Esophagus muscularis mucosa (tissue), 4 donors: ENCODE measurements at regions not wholly inside any gene's neighbourhood (a gene's known extent, or its start where the extent isn't known, plus 50 kb on each side); places are given as distances from the start of the nearest gene placed in this dataset.

Experiments
- DNase-seq: peaks from one replicate; pipeline ENCODE4 v3.0.0-alpha.2; 2017; ENCODE audit errors: extremely low spot score
- H3K27ac ChIP-seq, 4 donors: fragments of 200-600 bp; sonication (generic); replicated peaks in 1 of 4; 1 replicate in 3 of 4; 2 replicates in 1 of 4; pipeline ENCODE4 v1.5.1; 2016 to 2019; ENCODE audit warnings: mild to moderate bottlenecking in 1 of 4
- H3K27me3 ChIP-seq, 4 donors: fragments of 200-600 bp; sonication (generic); one replicate each; pipeline versions ENCODE4 v1.5.1 to v1.6.0; 2016 to 2019
- H3K36me3 ChIP-seq, 4 donors: fragments of 200-600 bp; sonication (generic); one replicate each; pipeline ENCODE4 v1.5.1; 2016 to 2019
- H3K4me1 ChIP-seq, 4 donors: fragments of 200-600 bp; sonication (generic); one replicate each; pipeline ENCODE4 v1.5.1; 2016 to 2019
- H3K4me3 ChIP-seq, 4 donors: fragments of 200-600 bp; sonication (generic); 1 replicate in 2 of 4; 2 replicates in 2 of 4; pipeline ENCODE4 v1.5.1; 2016 to 2019; ENCODE audit warnings: mild to moderate bottlenecking in 4 of 4, moderate library complexity in 1 of 4
- H3K9me3 ChIP-seq, 4 donors: fragments of 200-600 bp; sonication (generic); 1 replicate in 3 of 4; 2 replicates in 1 of 4; pipeline ENCODE4 v1.5.1; 2016 to 2019
- EP300 ChIP-seq: sonication (generic); formaldehyde crosslinking; IDR thresholded peaks from one replicate; pipeline ENCODE4 v1.6.1; 2017; ENCODE audit warnings: antibody characterized with exemption
- POLR2A ChIP-seq: fragments of 450-650 bp; IDR thresholded peaks from one replicate; pipeline ENCODE4 v1.6.1; 2017; ENCODE audit warnings: antibody characterized with exemption, moderate library complexity, mild to moderate bottlenecking, low read depth
- POLR2AphosphoS5 ChIP-seq, 2 donors: sonication (generic); formaldehyde crosslinking; IDR thresholded peaks; one replicate each; pipeline ENCODE4 v1.6.1; 2017; ENCODE audit warnings: antibody characterized with exemption in 2 of 2
- whole genome bisulfite sequencing: methylation state at CpG from one replicate; pipeline ENCODE4 v1.1.5; 2018; 5-methylcytosine and 5-hydroxymethylcytosine counted together
- intact Hi-C: fragments of 100-400 bp; cut with DNase I; formaldehyde crosslinking; loops from one replicate; pipeline ENCODE4 v1.15.1; 2023
- TF ChIP-seq, protein P1 (sequence below), 3 experiments: fragments of 200-600 bp in 2 of 3; fragments of 450-650 bp in 1 of 3; sonication (generic) in 2 of 3; IDR thresholded peaks; one replicate each; pipeline ENCODE4 v1.5.1; 2017 to 2019; ENCODE audit warnings: antibody characterized with exemption in 3 of 3, mild to moderate bottlenecking in 2 of 3, moderate library complexity in 1 of 3

DNA sequence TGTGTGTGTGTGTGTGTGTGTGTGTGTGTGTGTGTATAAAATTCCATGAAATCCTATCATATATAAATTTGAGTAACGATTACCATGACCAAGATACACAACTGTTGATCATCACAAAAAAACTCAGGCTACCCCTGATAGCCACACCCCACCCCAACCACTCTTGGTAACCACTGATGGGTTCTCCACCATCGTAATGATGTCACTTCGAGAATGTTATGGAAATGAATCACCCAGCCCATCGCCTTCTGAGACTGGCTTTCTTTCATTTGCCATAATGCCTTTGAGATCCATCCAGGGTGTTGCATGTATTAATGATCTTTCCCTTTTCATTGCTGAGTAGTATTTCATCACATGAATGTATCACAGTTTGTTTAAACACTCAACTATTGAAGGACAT lies 496.0 kb downstream of the MIAT start:
- no peak for DNase-seq
- TF ChIP-seq, protein P1, sequence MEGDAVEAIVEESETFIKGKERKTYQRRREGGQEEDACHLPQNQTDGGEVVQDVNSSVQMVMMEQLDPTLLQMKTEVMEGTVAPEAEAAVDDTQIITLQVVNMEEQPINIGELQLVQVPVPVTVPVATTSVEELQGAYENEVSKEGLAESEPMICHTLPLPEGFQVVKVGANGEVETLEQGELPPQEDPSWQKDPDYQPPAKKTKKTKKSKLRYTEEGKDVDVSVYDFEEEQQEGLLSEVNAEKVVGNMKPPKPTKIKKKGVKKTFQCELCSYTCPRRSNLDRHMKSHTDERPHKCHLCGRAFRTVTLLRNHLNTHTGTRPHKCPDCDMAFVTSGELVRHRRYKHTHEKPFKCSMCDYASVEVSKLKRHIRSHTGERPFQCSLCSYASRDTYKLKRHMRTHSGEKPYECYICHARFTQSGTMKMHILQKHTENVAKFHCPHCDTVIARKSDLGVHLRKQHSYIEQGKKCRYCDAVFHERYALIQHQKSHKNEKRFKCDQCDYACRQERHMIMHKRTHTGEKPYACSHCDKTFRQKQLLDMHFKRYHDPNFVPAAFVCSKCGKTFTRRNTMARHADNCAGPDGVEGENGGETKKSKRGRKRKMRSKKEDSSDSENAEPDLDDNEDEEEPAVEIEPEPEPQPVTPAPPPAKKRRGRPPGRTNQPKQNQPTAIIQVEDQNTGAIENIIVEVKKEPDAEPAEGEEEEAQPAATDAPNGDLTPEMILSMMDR (IDR thresholded peaks at IDR 0.05): no peak
- no peak for TF ChIP-seq POLR2AphosphoS5 (IDR thresholded peaks at IDR 0.05)
- Histone ChIP-seq H3K27ac (no peak overlapping the region), H3K9me3 (no peaks in the 10 kb centered on the region), H3K36me3 (no peaks in the 10 kb centered on the region), H3K4me3 (no peak overlapping the region), H3K4me1 (peaks cover 0 to 12% (median 9%) of the 10 kb centered on the region in 4 donors), H3K27me3 (no peaks in the 10 kb centered on the region)
- WGBS: 96% methylated on average over 4 of the region's 4 CpGs
- intact Hi-C loops: no loop called here

DNA sequence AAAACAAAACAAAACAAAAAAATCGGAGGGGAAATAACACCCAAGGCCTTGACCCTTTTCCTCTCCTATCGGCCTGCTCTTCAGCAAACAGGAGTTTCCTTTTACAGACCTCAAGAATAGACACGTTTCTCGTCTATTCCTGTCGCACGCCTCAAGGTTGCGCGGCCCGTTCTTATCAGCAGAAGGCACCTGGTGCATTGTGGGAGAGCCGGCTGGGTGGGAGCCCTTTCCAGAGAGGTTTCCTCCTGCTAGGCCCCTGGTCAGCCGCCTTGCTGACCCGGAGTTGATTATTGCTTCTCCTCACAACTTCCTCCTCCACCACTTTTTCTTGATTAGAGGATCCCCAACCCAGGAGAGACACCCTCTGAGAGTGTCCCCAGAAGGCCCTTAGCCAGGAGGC lies 497.3 kb downstream of the MIAT start:
- TF ChIP-seq POLR2A (no peak), POLR2AphosphoS5 (IDR thresholded peaks at IDR 0.05) (no peak), EP300 (no peak)
- TF ChIP-seq, protein P1 (IDR thresholded peaks at IDR 0.05): no peak
- Histone ChIP-seq H3K27ac (no peak overlapping the region), H3K36me3 (no peaks in the 10 kb centered on the region), H3K9me3 (no peaks in the 10 kb centered on the region), H3K4me3 (no peak overlapping the region), H3K27me3 (no peaks in the 10 kb centered on the region), H3K4me1 (peaks cover 0 to 12% (median 9%) of the 10 kb centered on the region in 4 donors)
- 65% methylated on average over 10 of the region's 12 CpGs for WGBS
- intact Hi-C loops: no loop called here
- no peak for DNase-seq

DNA sequence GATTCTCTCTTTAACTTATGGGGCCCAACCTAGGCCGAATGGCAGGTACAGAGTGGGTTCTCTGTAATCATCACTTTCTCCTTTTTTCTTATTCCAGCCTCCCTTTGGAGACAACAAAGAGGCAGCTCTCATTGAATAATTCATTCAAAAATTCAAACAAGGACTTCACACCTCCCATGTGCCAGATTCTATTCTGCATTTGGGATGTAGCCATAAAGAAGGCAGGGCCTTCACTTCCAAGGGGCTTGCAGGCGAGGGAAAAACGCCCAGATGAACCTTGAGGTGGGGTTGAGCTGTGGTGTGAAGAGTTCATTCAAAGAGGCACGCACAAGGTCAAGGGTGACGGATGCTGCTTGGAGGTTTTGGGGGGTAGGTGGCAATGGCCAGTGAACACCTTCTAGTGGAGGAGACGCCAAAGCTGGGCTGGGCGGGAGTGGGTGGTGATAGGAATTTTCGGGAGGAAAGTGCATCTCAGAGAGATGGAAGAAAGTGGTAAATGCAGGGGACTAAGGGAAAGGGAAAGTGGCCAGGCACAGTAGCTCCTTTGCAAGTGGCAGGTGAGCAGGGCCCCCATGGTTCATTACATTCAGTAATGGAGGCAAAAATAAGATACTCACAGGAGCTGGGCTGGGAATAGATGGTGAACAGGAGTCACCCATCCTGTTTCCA lies 499.6 kb downstream of the MIAT start:
- DNase-seq: no peak
- Histone ChIP-seq H3K27me3 (no peaks in the 10 kb centered on the region), H3K4me3 (no peak overlapping the region), H3K9me3 (no peaks in the 10 kb centered on the region), H3K36me3 (no peaks in the 10 kb centered on the region), H3K4me1 (no peaks in the 10 kb centered on the region), H3K27ac (no peak overlapping the region)
- TF ChIP-seq EP300 (no peak), POLR2A (no peak), POLR2AphosphoS5 (IDR thresholded peaks at IDR 0.05) (no peak)
- TF ChIP-seq, protein P1 (IDR thresholded peaks at IDR 0.05): no peak
- intact Hi-C loops: no loop called here
- WGBS: 91% methylated on average over 8 of the region's 8 CpGs

DNA sequence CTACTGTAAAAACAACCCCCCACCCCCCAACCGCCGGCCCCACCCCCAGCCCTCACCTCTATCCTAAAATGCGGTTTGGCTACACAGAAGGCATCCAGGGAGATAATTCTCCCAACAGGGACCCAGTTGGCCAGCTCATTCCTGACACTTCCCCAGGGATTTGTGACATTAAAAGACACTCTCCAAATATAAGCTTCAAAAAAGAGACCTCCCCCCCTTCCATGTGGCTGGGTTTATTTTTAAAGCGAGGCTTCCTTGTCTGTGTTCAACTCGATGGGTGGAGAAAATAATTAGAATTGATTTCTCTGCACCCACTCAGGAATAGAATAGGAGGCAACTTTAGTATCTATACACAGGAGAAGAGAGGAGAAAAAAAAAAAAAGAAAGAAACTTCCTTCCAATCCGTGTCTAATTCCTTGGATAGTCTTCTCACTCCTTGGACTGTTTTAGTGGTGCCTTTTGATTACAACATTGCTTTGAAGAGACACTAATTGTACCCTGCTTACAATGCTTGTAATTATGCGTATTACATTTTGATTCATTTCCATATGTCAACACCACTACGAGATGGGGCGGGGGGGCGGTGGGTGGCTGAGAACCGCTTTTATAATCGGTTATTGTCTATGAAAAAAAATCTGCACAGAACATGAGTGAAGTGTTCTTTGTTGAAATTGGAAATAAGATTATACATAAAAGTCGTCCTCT lies 500.4 kb downstream of the MIAT start:
- intact Hi-C loops: no loop called here
- WGBS: 62% methylated on average over 13 of the region's 13 CpGs

More for the DNA sequence above, 500.4 kb downstream of the MIAT start:
- no peaks in the 10 kb centered on the region for H3K9me3 ChIP-seq
- no peak overlapping the region for H3K4me3 ChIP-seq
- DNase-seq: no peak
- TF ChIP-seq POLR2A (no peak), POLR2AphosphoS5 (IDR thresholded peaks at IDR 0.05) (no peak), EP300 (no peak)
- TF ChIP-seq, protein P1 (IDR thresholded peaks at IDR 0.05): no peak
- H3K27ac ChIP-seq: no peak overlapping the region
- no peaks in the 10 kb centered on the region for H3K4me1 ChIP-seq
- H3K27me3 ChIP-seq: no peaks in the 10 kb centered on the region
- no peaks in the 10 kb centered on the region for H3K36me3 ChIP-seq
